ENCODE measurements at regions not wholly inside any gene's neighbourhood (a gene's known extent, or its start where the extent isn't known, plus 50 kb on each side); places are given as distances from the start of the nearest gene placed in this dataset.

DNA sequence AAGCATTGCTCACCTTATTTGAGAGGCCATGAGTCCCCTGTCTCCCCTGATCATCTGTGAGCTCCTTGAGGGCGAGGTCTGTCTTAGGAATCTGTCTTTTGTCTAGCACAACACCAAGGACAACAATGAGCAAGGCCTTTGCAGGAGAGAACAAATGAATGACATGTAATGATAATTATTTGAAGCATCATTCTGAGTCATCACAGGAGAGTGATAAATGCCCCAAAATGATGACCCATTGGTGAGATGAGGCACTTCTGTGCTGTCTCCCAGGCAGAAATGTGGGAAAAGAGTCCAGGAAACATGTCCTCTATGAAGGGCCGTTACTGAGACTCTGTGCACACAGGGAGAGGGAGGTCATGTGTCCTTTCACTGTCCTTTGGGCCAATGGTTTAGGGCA is 105.2 kb upstream of the LRFN2 start:
- Mint-ChIP-seq H3K4me3 (no peak overlapping the region), H3K27ac (no peak overlapping the region), H3K27me3 (ENCODE audit: insufficient read depth) (peaks cover 3% of the 10 kb centered on the region), H3K36me3 (ENCODE audit: low read depth) (no peaks in the 10 kb centered on the region), H3K4me1 (peaks cover 4% of the 10 kb centered on the region), H3K9me3 (no peaks in the 10 kb centered on the region)
- no peak overlapping the region for H3K9ac ChIP-seq (ENCODE audit: extremely low read depth, low read length, poor library complexity, severe bottlenecking)
- DNase-seq: no peak
- H3K4me1 ChIP-seq (ENCODE audit: control insufficient read depth, insufficient read depth, low read length): no peaks in the 10 kb centered on the region
- no peak overlapping the region for H3K27ac ChIP-seq (ENCODE audit: low read depth, low read length)
- no peaks in the 10 kb centered on the region for H3K36me3 ChIP-seq (ENCODE audit: control insufficient read depth, insufficient read depth, low read length)
- H3K4me3 ChIP-seq (ENCODE audit: low read length): no peak overlapping the region
- H3K9me3 ChIP-seq (ENCODE audit: control insufficient read depth, low read length): no peaks in the 10 kb centered on the region
- H3K27me3 ChIP-seq (ENCODE audit: control insufficient read depth, insufficient read depth, low read length, poor library complexity, severe bottlenecking): no peaks in the 10 kb centered on the region
- TF ChIP-seq, protein P1, sequence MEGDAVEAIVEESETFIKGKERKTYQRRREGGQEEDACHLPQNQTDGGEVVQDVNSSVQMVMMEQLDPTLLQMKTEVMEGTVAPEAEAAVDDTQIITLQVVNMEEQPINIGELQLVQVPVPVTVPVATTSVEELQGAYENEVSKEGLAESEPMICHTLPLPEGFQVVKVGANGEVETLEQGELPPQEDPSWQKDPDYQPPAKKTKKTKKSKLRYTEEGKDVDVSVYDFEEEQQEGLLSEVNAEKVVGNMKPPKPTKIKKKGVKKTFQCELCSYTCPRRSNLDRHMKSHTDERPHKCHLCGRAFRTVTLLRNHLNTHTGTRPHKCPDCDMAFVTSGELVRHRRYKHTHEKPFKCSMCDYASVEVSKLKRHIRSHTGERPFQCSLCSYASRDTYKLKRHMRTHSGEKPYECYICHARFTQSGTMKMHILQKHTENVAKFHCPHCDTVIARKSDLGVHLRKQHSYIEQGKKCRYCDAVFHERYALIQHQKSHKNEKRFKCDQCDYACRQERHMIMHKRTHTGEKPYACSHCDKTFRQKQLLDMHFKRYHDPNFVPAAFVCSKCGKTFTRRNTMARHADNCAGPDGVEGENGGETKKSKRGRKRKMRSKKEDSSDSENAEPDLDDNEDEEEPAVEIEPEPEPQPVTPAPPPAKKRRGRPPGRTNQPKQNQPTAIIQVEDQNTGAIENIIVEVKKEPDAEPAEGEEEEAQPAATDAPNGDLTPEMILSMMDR (conservative IDR thresholded peaks at IDR 0.05): no peak
- 92% methylated on average over 2 of the region's 2 CpGs for WGBS, 2 experiments (ENCODE audit: insufficient coverage in 1 of 2, insufficient read length in 1 of 2)

- H3K9me3 Mint-ChIP-seq: peaks cover 10% of the 10 kb centered on the region
- H3K9me3 ChIP-seq (ENCODE audit: control insufficient read depth, low read length): peaks cover 7% of the 10 kb centered on the region
- no peak overlapping the region for H3K27ac Mint-ChIP-seq
- H3K36me3 Mint-ChIP-seq (ENCODE audit: low read depth): no peaks in the 10 kb centered on the region
- no peak overlapping the region for H3K4me3 ChIP-seq (ENCODE audit: low read length)
- peaks cover 10% of the 10 kb centered on the region for H3K27me3 Mint-ChIP-seq (ENCODE audit: insufficient read depth)
- H3K4me1 Mint-ChIP-seq: no peaks in the 10 kb centered on the region
- H3K9ac ChIP-seq (ENCODE audit: extremely low read depth, low read length, poor library complexity, severe bottlenecking): no peak overlapping the region
- no peaks in the 10 kb centered on the region for H3K36me3 ChIP-seq (ENCODE audit: control insufficient read depth, insufficient read depth, low read length)
- no peaks in the 10 kb centered on the region for H3K4me1 ChIP-seq (ENCODE audit: control insufficient read depth, insufficient read depth, low read length)
- H3K27ac ChIP-seq (ENCODE audit: low read depth, low read length): no peak overlapping the region
- H3K27me3 ChIP-seq (ENCODE audit: control insufficient read depth, insufficient read depth, low read length, poor library complexity, severe bottlenecking): no peaks in the 10 kb centered on the region
- DNase-seq: no peak
- WGBS, 2 experiments (ENCODE audit: insufficient coverage in 1 of 2, insufficient read length in 1 of 2): 47 to 65% methylated on average over 2 to 4 of the region's 4 CpGs
- no peak overlapping the region for H3K4me3 Mint-ChIP-seq
- TF ChIP-seq, protein P1 (conservative IDR thresholded peaks at IDR 0.05): no peak
These were observed 102.0 kb upstream of the LRFN2 start for GRCh38 chr6:40689185-40689584.

DNA sequence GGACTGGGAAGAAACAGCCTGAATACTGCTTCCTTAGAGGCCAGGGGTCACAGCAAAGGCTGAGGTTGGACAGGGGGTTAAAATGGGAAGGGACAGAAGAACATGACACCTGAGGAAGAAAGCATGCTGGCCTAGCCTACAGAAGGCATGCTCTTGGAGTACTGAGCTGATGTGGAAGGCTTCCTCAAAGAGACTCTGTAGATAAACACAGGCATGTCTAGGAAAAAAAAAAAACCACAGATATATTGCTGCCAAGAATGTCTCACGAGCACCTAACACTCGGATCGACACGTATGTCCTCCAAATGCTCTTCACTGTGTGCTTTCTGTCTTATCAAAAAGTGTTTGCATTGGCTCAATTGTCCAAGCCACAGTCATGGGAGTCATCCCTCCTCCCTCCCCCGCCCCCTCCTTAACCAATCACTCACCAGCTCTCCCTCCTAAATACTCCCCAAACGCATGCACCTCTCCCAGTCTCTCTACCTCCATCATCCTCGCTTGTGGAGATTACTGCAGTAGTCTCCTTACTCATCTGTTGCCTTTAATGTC is 101.1 kb upstream of the LRFN2 start:
- Histone ChIP-seq H3K9me3 (ENCODE audit: control insufficient read depth, low read length) (peaks cover 7% of the 10 kb centered on the region), H3K27me3 (ENCODE audit: control insufficient read depth, insufficient read depth, low read length, poor library complexity, severe bottlenecking) (no peaks in the 10 kb centered on the region), H3K9ac (ENCODE audit: extremely low read depth, low read length, poor library complexity, severe bottlenecking) (no peak overlapping the region), H3K4me3 (ENCODE audit: low read length) (no peak overlapping the region), H3K4me1 (ENCODE audit: control insufficient read depth, insufficient read depth, low read length) (no peaks in the 10 kb centered on the region), H3K27ac (ENCODE audit: low read depth, low read length) (no peak overlapping the region), H3K36me3 (ENCODE audit: control insufficient read depth, insufficient read depth, low read length) (no peaks in the 10 kb centered on the region)
- no peak for DNase-seq
- TF ChIP-seq, protein P1 (conservative IDR thresholded peaks at IDR 0.05): no peak
- peaks cover 10% of the 10 kb centered on the region for H3K9me3 Mint-ChIP-seq
- no peak overlapping the region for H3K27ac Mint-ChIP-seq
- H3K4me1 Mint-ChIP-seq: no peaks in the 10 kb centered on the region
- peaks cover 10% of the 10 kb centered on the region for H3K27me3 Mint-ChIP-seq (ENCODE audit: insufficient read depth)
- H3K36me3 Mint-ChIP-seq (ENCODE audit: low read depth): no peaks in the 10 kb centered on the region
- 91 to 97% methylated on average over 4 to 7 of the region's 7 CpGs for WGBS, 2 experiments (ENCODE audit: insufficient coverage in 1 of 2, insufficient read length in 1 of 2)
- no peak overlapping the region for H3K4me3 Mint-ChIP-seq
